HG03565 (cell line): ENCODE measurements at regions not wholly inside any gene's neighbourhood (a gene's known extent, or its start where the extent isn't known, plus 50 kb on each side); places are given as distances from the start of the nearest gene placed in this dataset.

Source experiments
- ATAC-seq: cut with Tn5 transposase; IDR thresholded peaks from one replicate; pipeline ENCODE4 v1.9.1; 2021; ENCODE audit warnings: mild to moderate bottlenecking, moderate library complexity; ENCODE audit not compliant: unreplicated experiment

- no peak for ATAC-seq
These were observed 288.7 kb upstream of the FLRT2 start for GRCh38 chr14:85241022-85241855.

GRCh38 chr14:85242666-85243065, 287.3 kb upstream of the FLRT2 start:
- ATAC-seq = no peak

GRCh38 chr14:85243321-85243720, 286.6 kb upstream of the FLRT2 start:
- no peak for ATAC-seq

GRCh38 chr14:85247071-85247470, 282.9 kb upstream of the FLRT2 start:
- no peak for ATAC-seq

- no peak for ATAC-seq
These were observed 280.9 kb upstream of the FLRT2 start for GRCh38 chr14:85248881-85249635.

- ATAC-seq = no peak
These were observed 279.3 kb upstream of the FLRT2 start for GRCh38 chr14:85250414-85251189.

GRCh38 chr14:85252011-85252410, 277.9 kb upstream of the FLRT2 start:
- no peak for ATAC-seq

- no peak for ATAC-seq
These were observed 275.2 kb upstream of the FLRT2 start for GRCh38 chr14:85254711-85255110.

GRCh38 chr14:85257287-85257686, 272.7 kb upstream of the FLRT2 start:
- ATAC-seq = no peak

- ATAC-seq = no peak
These were observed 265.8 kb upstream of the FLRT2 start for GRCh38 chr14:85263916-85264675.

- no peak for ATAC-seq
These were observed 256.8 kb upstream of the FLRT2 start for GRCh38 chr14:85273099-85273677.

- ATAC-seq = no peak
These were observed 256.0 kb upstream of the FLRT2 start for GRCh38 chr14:85273952-85274351.

- no peak for ATAC-seq
These were observed 253.6 kb upstream of the FLRT2 start for GRCh38 chr14:85276161-85276978.

GRCh38 chr14:85276979-85277228, 253.0 kb upstream of the FLRT2 start:
- no peak for ATAC-seq

GRCh38 chr14:85279407-85279806, 250.5 kb upstream of the FLRT2 start:
- no peak for ATAC-seq

GRCh38 chr14:85280074-85280473, 249.9 kb upstream of the FLRT2 start:
- ATAC-seq = no peak

GRCh38 chr14:85281921-85282320, 248.0 kb upstream of the FLRT2 start:
- ATAC-seq = no peak

- no peak for ATAC-seq
These were observed 241.9 kb upstream of the FLRT2 start for GRCh38 chr14:85288041-85288440.

GRCh38 chr14:85291731-85292130, 238.2 kb upstream of the FLRT2 start:
- ATAC-seq = no peak
